Endodermal cell (in vitro differentiated cells): ENCODE measurements at regions not wholly inside any gene's neighbourhood (a gene's known extent, or its start where the extent isn't known, plus 50 kb on each side); places are given as distances from the start of the nearest gene placed in this dataset.

Experiments used
- DNase-seq: peaks from one replicate; pipeline ENCODE4 v3.0.0-alpha.2; 2017
- H3K27ac ChIP-seq: 2 replicates; pipeline ENCODE4 v1.5.1; 2013; ENCODE audit warnings: mild to moderate bottlenecking, low read depth, low read length, moderate library complexity
- H3K27me3 ChIP-seq: 2 replicates; pipeline ENCODE4 v1.6.1; 2013; ENCODE audit warnings: mild to moderate bottlenecking, low read length, moderate library complexity; ENCODE audit not compliant: insufficient read depth, control insufficient read depth, poor library complexity, severe bottlenecking
- H3K36me3 ChIP-seq: 2 replicates; pipeline ENCODE4 v1.7.0; 2013; ENCODE audit warnings: mild to moderate bottlenecking, low read length, moderate library complexity; ENCODE audit not compliant: control insufficient read depth, insufficient read depth
- H3K4me1 ChIP-seq: one replicate; pipeline ENCODE4 v1.7.0; 2013; ENCODE audit warnings: low read length; ENCODE audit not compliant: control insufficient read depth, insufficient read depth
- H3K4me3 ChIP-seq: 2 replicates; pipeline ENCODE4 v1.5.1; 2013; ENCODE audit warnings: mild to moderate bottlenecking, low read length, moderate library complexity
- H3K9ac ChIP-seq: 2 replicates; pipeline ENCODE4 v1.6.1; 2013; ENCODE audit warnings: mild to moderate bottlenecking, low read length, moderate library complexity; ENCODE audit not compliant: poor library complexity, severe bottlenecking; ENCODE audit errors: extremely low read depth
- H3K9me3 ChIP-seq: 2 replicates; pipeline ENCODE4 v1.6.1; 2013; ENCODE audit warnings: mild to moderate bottlenecking, low read length, moderate library complexity; ENCODE audit not compliant: control insufficient read depth
- H3K27ac Mint-ChIP-seq: 2 replicates; pipeline ENCODE4 v1.8.0; 2020; ENCODE audit warnings: mixed read lengths
- H3K27me3 Mint-ChIP-seq: 2 replicates; pipeline ENCODE4 v1.8.0; 2021; ENCODE audit warnings: mild to moderate bottlenecking, mixed read lengths; ENCODE audit not compliant: insufficient read depth
- H3K36me3 Mint-ChIP-seq: 2 replicates; pipeline ENCODE4 v1.8.0; 2020; ENCODE audit warnings: low read depth, mixed read lengths
- H3K4me1 Mint-ChIP-seq: 2 replicates; pipeline ENCODE4 v1.8.0; 2020; ENCODE audit warnings: mixed read lengths
- H3K4me3 Mint-ChIP-seq: 2 replicates; pipeline ENCODE4 v1.8.0; 2020; ENCODE audit warnings: mild to moderate bottlenecking, moderate library complexity, mixed read lengths
- H3K9me3 Mint-ChIP-seq: 2 replicates; pipeline ENCODE4 v1.8.0; 2020; ENCODE audit warnings: mild to moderate bottlenecking, mixed read lengths
- WGBS, 2 experiments: methylation state at CpG; one replicate each; pipeline versions ENCODE4 v1.1.5 to v1.1.7; 2013; ENCODE audit warnings: missing lambda C conversion rate in 2 of 2, mixed read lengths in 1 of 2; ENCODE audit not compliant: insufficient coverage in 1 of 2, insufficient read length in 1 of 2; 5-methylcytosine and 5-hydroxymethylcytosine counted together
- TF ChIP-seq, protein P1 (sequence below): fragments of 200-600 bp; sonication (generic); conservative IDR thresholded peaks from 2 replicates; pipeline ENCODE4 v1.5.0; 2021; ENCODE audit warnings: antibody characterized with exemption, mild to moderate bottlenecking

DNA sequence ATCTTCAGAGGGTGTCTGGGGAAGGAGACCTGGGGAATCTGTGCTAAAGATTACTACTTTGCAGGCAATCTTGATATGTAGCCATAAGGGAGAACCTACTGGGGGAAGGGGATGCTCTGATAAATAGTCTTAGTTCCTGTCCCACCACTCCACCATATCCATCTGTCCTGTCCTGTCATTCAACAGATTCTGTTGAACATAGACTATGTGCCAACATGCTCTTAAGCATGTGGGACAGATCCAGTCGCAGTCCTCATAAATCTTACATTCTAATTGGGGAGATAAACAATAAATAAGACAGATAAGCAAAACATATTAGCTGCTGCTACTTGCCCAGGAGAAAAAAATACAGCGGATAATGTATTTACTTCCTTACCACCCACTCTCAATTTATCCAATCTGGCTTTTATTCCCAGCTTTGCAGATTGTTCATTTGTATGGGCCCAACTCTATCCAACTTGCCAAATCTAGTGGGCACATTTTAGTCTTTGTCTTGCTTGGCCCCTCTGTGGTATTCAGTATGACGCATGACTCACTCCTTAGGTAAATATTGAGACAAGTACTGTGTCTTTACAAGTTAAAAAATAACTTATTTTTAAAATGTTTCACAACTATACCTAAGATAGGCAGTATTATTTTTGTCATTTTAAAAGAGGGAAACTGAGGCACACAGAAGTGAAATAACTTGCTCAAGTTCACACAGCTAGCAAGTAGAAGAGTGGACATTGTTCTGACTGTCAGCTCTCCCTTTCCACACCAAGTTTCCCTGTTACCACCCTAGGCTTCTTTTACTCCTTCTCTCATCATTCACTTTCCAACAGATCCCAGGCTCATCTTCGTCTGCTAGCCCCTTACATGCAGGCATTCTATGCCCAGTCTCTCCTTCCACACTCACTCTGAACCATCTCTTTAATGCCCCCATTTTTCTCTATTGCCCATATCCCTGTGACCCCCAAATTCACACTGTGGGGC, 133.6 kb upstream of the SESN3 start:
- peaks cover 19% of the 10 kb centered on the region for H3K4me1 Mint-ChIP-seq
- 86 to 95% methylated on average over 2 to 3 of the region's 4 CpGs for WGBS, 2 experiments
- TF ChIP-seq, protein P1, sequence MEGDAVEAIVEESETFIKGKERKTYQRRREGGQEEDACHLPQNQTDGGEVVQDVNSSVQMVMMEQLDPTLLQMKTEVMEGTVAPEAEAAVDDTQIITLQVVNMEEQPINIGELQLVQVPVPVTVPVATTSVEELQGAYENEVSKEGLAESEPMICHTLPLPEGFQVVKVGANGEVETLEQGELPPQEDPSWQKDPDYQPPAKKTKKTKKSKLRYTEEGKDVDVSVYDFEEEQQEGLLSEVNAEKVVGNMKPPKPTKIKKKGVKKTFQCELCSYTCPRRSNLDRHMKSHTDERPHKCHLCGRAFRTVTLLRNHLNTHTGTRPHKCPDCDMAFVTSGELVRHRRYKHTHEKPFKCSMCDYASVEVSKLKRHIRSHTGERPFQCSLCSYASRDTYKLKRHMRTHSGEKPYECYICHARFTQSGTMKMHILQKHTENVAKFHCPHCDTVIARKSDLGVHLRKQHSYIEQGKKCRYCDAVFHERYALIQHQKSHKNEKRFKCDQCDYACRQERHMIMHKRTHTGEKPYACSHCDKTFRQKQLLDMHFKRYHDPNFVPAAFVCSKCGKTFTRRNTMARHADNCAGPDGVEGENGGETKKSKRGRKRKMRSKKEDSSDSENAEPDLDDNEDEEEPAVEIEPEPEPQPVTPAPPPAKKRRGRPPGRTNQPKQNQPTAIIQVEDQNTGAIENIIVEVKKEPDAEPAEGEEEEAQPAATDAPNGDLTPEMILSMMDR, result no peak

DNA sequence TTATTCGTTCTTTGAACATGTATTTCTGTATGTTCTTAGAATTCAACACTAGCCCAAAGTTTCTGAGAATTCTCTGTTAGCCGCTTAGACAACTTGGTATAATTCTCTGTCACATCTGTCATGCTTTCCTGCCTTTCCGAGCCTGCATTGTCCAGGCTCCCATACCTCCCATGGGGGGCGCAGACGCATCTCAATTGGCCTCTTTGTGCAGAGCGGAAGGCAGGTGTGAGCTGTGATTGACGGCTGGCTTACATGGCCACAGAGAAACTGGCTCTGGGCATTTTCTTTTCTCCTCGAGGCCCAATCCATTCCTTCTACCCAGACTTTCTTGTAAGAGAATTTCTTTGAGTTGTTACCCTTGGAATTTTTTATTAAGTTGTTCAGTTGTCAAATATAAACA, 132.7 kb upstream of the SESN3 start:
- peaks cover 26% of the 10 kb centered on the region for H3K4me1 Mint-ChIP-seq

More for the DNA sequence above, 133.6 kb upstream of the SESN3 start:
- Histone ChIP-seq H3K4me1 (peaks cover 6% of the 10 kb centered on the region), H3K36me3 (no peaks in the 10 kb centered on the region), H3K27me3 (no peaks in the 10 kb centered on the region), H3K27ac (no peak overlapping the region), H3K4me3 (no peak overlapping the region), H3K9ac (no peak overlapping the region), H3K9me3 (no peaks in the 10 kb centered on the region)
- Mint-ChIP-seq H3K4me3 (no peak overlapping the region), H3K36me3 (no peaks in the 10 kb centered on the region), H3K27me3 (no peaks in the 10 kb centered on the region), H3K9me3 (no peaks in the 10 kb centered on the region), H3K27ac (no peak overlapping the region)
- DNase-seq, result no peak

DNA sequence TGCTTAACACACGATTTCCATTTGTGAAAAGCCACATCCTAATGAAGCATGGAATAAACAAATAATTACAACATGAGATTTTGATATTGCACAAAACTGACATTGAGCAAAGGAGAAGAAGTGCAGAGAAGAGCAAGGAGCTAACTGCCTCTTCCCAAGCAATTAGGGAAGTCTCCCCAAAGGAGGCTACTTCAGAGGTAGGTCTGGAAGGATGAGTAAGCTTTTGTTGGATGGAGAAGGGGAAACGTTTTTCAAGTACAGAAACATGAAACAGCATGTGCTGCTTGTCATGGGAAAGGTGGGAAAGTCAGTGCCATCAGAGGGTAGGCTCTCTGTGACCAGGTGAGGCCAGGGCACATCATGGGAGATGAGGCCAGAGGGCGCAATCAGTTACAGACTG, 132.2 kb upstream of the SESN3 start:
- Histone ChIP-seq H3K4me3 (no peak overlapping the region), H3K4me1 (peaks cover 6% of the 10 kb centered on the region), H3K36me3 (no peaks in the 10 kb centered on the region), H3K27me3 (no peaks in the 10 kb centered on the region), H3K9ac (no peak overlapping the region), H3K9me3 (no peaks in the 10 kb centered on the region), H3K27ac (peak overlapping the region; percentile 24)
- H3K27ac Mint-ChIP-seq, result no peak overlapping the region
- H3K27me3 Mint-ChIP-seq, result no peaks in the 10 kb centered on the region
- H3K4me3 Mint-ChIP-seq, result no peak overlapping the region
- TF ChIP-seq, protein P1, result no peak
- DNase-seq, result no peak
- WGBS, 2 experiments, result 67 to 94% methylated on average over 2 to 3 of the region's 3 CpGs
- H3K9me3 Mint-ChIP-seq, result no peaks in the 10 kb centered on the region
- H3K36me3 Mint-ChIP-seq, result no peaks in the 10 kb centered on the region
- peaks cover 26% of the 10 kb centered on the region for H3K4me1 Mint-ChIP-seq

More for the DNA sequence above, 132.7 kb upstream of the SESN3 start:
- peak; percentile 79 for DNase-seq
- Mint-ChIP-seq H3K9me3 (no peaks in the 10 kb centered on the region), H3K27ac (no peak overlapping the region), H3K4me3 (no peak overlapping the region), H3K36me3 (no peaks in the 10 kb centered on the region), H3K27me3 (no peaks in the 10 kb centered on the region)
- H3K4me3 ChIP-seq, result no peak overlapping the region
- WGBS, 2 experiments, result 50 to 52% methylated on average over 3 to 8 of the region's 8 CpGs
- TF ChIP-seq, protein P1, result peak; percentile 64
- H3K27ac ChIP-seq, result peak overlapping the region; percentile 24
- no peaks in the 10 kb centered on the region for H3K9me3 ChIP-seq
- H3K4me1 ChIP-seq, result peaks cover 6% of the 10 kb centered on the region
- no peak overlapping the region for H3K9ac ChIP-seq
- no peaks in the 10 kb centered on the region for H3K36me3 ChIP-seq
- no peaks in the 10 kb centered on the region for H3K27me3 ChIP-seq
